SHP77 treated with DMSO at 0.1 percent for 48 hours (cell line): ENCODE measurements at regions not wholly inside any gene's neighbourhood (a gene's known extent, or its start where the extent isn't known, plus 50 kb on each side); places are given as distances from the start of the nearest gene placed in this dataset.

Experiments used
- DNase-seq: peaks from one replicate; lab custom pipeline; 2025; lab: John Stamatoyannopoulos, UW

DNA sequence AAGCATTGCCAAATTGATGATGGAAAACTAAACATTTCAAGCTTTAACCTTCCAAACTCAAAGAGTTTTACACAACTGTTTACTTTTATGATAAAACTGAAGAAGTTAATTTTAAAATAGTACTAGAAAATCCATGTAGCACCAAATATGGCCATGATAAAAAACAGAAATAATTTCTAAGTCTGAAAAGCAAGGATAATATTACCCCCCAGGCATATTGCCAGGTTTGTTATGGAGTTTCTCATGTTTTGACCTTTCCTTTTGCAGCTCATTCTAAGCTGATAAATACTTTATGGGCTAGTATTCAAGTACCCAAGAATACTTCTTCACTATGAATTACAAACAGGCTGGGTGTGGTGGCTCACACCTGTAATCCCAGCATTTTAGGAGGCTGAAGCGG is 209.9 kb upstream of the ZFP64 start:
- DNase-seq = no peak

DNA sequence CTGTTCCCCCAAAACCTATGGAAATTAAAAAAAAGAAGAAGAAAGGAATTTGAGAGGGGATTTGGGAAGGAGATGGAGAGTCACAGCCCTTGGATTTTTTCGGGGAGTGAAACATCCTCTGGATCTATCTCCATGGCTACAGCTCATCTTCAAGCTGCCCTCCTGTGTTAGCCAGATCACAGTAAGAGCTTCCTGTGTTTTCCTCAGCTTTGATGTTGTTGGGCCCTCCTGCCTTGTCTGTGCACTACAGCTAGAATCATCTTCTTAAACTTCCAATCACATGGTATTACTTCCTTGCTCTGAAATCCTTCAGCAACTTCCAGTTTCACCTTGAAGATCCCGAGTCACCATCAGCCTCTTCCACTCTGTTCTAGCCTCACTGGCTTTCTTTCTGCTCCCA is 207.8 kb upstream of the ZFP64 start:
- no peak for DNase-seq

DNA sequence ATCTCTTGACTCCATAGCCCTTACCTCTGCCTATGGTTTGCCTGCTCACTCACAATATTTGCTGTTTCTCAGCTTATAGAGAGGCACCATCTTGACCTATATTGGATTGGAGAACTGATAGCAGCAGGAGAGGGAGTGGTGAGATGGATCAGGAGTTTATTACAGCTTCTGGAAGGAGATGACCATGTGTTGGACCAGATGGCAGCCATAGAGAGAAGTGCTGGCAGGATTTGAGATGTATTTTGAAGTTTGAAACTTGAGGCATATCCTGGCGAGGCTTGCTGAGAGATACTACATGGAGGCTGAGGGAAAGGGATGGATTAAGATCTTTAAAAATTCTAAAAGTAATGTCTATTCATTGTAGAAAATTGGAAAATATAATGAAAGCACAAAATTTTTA is 198.0 kb upstream of the ZFP64 start:
- DNase-seq = no peak

DNA sequence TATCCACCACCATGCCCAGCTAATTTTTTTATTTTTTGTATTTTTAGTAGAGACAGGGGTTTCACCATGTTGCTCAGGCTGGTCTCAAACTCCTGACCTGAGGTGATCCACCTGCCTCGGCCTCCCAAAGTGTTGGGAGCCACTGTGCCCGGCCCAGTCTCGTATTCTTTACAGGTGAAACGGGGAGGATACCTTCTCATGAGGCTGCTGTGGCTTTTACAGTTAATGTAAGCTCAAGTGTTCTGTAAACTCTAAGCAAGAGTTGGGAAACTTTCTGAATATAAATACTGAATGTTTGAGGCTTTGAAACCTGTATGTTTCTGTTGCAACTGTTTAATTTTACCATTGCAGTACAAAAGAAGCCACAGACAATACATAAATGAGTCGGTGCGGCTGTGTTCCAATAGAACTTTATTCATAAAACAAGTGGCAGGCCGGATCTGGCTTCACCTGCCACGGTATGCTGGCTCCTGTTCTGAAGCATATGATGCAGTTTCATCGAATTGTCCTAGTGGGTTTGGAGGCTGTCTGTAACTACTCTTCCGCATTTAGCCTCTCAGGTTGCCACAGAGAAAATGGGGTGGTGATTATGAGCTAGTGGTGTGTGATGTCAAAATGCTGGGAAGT is 192.5 kb upstream of the ZFP64 start:
- no peak for DNase-seq

DNA sequence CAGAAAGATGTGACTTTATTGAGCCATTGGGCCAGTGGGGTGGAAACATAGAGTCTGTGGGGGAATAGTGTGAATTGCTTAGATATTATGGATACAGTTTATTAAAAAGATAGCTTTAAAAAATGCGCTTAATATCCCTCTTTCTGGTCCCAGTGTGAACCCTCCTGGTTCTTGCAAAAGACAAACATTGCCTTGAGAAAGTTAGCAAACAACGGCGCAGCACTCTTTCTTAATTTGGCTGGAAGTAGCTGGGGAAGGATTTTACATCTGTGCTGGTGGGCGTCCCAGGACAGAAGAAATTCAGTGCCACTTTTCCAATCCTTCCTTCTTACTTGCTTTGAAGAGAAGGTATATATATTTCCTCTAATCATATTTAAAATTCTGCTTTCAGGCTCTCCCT is 191.4 kb upstream of the ZFP64 start:
- no peak for DNase-seq

DNA sequence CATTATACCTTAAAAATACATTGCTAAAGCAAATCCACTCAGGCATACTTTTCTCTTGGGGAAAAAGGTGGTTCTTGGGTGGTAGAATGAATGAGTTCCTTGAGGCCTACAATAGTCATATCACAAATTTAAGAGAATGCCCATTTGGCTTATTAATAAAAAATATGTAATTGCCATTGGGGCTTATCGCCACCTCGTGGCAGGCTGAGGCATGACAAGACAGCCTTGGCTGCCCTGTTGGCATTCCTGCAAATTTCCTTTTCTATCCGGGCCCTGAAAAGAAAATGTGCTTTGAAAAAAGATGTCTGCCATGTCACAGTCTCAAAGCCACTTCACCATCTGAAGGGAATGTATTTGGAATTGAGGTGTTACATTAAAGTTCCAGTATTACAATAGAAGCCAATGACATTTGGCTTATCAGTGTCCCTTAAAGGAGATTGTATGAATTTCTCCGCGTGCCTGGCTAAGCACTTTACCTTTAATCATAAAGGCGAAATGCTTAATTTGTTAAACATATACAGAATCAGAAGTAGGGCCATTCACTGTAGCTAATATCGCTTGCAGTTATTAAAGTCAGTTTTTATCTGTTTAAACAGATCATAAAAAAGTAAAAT is 188.3 kb upstream of the ZFP64 start:
- no peak for DNase-seq

DNA sequence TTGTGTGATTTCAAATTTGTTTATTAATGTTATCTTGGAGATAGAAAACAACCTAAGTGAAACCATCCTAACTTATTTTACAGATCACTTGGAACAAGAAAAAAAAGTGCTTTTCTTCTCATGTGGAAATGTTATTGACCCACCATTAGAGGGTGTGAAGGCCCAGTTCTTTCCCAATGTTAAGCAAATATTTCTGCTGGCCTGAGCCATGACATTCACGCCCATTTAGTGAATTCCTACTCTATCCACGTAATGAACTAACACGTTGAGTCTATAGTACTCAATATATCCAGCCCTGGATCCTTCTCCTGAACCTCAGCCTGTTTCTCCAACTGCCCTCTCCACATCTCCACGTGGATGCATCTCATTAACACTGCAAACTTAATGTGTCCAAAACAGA is 180.6 kb upstream of the ZFP64 start:
- DNase-seq = no peak

DNA sequence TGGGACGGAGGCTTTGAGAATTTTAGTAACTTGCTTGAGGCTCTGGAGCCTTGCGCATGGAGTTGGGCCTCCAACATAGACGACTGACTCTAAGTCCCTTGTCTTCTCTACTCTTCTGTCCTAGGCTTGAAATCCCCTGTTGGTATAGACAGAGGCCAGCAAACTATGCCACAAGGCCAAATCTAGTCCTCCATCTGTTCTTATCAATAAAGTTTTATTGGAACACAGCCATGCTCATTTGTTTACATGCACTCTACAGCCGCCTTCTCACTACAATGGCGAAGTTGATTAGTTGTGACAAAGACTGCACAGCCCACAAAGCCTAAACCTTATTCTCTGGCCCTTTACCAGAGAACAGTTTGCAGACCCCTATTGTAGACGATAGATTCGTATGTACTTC is 174.1 kb upstream of the ZFP64 start:
- DNase-seq = no peak

DNA sequence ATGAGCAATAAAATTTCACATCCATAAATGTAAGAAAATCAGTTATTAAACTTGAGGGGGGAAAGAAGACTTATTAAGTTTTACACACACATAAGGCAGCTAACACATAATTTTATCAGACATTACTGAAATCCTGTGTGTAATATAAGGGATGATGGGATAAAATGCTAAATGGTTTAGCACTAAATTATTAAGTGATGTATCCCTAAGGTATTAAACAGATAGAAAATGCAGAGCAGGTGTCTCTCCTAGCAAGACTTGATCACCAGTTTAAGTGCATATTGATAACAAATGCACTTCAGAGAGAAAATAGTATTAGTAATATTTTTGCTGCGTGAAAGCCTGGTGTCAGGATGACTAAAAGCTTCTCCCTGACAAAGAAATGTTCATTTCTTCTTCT is 172.8 kb upstream of the ZFP64 start:
- DNase-seq = no peak

DNA sequence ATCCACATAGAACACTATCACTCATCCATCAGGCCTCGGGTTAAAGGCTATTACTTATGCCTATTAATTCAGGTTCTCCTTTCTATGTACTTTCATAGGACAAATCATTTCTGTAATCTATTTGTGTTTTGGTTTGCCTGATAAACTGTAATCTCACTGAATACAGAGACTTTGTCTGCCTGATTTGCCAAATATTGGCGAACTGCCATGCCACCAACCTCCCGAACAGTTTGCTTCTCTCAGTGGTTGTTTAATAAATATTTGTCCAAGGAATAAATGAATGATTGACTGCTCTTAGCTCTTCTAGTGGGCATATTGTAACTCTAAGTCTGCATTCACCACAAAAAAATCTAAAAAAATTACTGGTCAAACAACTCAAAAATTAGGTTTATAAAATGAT is 170.1 kb upstream of the ZFP64 start:
- no peak for DNase-seq

DNA sequence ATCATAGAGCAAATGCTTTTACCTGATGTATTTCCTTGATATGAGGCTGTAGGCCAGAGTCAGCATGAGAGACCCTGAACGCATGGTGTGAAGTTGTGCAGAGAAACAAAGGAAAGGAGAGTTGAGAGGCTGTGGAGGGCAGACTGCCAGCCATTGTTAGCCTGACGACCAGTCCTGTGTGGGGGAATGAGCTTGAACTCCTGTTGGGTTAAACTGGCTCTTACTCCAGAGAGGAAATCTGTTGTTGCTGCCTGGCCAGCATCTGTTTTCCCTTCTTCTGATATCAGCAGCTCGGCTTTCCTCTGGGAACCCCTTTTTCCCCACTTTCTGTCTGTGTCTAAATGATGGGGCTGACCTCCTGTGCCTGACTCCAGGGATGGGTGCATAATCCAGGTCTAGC is 158.2 kb upstream of the ZFP64 start:
- DNase-seq = no peak

DNA sequence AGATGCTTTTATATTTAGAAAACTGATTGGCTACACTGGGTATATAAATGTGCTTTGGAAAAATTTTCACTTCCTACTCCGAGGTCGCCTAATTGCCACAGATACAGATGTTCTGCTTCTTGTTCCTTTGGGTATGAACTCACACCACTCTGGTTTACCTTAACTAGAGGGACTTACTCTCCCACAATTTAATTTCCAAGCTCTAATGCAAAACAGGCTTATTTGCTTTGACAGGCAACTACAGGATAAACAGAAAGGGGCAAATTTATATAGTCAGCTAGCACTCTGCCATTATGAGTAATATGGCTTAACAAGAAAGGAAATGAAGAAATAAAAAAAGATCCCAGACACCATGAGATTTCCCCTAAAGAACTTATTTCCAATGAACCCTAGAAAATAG is 156.9 kb upstream of the ZFP64 start:
- no peak for DNase-seq

DNA sequence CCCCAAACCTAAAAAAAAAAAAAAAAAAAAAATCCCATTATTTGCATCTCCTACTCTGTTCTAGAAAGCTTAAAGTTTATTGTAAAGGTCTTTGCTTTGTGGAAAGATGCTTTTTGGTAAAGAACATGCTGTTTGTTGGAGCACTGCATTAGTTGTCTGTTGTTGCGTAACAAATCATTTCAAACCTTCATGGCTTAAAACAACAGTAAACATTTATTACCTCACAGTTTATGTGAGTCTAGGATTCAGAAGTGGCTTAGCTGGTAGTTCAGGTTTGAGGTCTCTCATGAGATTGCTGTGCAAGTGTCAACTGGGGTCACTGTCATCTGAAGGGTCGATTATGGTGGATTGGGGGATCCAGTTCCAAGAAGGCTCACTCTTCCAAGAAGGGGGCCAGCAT is 155.2 kb upstream of the ZFP64 start:
- no peak for DNase-seq

DNA sequence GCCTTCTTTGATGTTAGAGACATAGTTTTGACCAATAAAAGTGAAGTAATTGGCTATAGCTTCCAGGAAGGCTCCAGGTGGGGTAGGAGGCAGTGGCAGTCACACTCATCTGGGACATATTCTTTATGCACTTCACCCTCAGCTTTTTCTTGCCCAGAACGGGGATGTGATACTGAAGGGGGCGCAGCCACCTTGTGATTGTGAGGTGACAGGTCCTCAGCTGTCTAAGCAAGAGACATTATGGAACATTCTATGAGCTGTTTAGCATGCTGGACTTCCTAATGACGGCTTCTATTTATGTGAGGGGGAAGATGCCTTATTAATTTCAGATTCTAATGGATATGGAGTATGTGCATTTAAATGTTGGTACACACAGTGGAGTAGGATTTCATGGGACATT is 151.3 kb upstream of the ZFP64 start:
- no peak for DNase-seq

DNA sequence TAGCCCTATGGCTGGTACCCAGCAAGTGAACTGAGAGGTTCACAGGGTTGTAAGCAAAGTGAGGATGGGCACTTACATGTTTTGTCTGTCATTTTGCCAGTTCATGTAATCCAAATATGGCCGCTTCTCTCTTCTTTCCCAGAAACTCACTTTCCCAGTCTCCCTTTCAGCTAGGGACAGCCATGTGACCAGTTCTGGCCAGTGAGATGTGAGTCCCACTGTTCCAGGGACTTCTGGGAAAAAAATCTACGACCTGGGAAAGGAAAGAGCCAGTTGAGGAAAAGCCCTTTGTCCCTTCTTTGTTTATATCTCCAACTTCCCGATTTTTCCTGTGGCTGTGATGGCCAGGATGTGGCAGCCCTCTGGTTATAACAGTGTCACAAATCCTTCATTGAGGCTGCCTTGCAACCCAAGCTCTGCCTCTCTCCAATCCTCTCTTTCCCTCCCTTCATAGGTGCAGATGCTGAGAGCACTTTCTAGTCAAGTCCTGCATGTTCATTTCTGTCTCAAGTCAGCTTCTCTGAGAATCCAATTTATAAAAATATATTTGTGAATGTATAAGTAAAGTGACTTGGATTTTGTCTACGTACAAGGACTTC is 148.6 kb upstream of the ZFP64 start:
- peak; percentile 47 for DNase-seq

DNA sequence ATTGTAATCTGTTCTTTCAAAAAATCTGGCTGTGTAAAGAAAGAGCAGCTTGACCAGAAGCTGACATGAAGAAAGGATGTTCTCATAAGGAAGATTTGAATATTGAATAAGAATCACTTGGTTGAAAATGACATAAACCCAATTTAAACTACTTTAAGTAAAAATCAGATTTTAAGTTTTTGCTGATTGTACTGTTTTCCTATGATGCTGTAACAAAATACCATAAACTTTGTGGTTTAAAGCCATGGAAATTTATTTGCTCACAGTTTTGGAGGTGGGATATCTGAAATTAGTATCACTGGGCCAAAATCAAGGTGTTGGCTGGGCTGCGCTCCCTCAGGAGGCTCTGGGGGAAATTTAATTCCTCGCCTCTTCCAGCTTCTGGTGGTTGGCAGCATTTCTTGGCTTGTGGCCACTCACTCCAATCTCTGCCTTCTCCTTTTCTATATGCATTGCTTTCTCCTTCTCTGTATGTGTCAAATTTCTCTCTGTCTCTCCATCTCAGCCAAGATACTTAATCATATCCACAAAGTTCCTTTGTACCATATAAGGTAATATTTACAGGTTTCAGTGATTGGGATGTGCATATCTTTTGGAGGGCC is 141.2 kb upstream of the ZFP64 start:
- no peak for DNase-seq

DNA sequence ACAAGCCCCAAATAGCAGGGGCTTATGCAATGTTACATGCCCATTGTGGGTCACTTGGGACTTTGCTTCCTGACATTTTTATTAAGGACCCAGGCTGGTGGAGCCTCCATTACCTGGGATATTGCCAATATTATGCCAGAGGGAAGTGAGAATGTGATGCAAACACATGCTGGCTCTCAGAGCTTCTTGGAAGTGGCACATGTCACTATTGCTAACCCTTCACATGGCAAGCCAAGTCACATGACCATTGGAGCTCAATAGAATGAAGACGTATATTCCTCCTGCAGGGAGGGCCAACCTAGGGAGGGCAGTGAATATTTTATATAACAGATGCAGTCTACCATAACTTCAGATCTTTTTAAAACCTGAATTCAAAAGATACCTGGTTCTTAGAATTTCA is 140.7 kb upstream of the ZFP64 start:
- no peak for DNase-seq

DNA sequence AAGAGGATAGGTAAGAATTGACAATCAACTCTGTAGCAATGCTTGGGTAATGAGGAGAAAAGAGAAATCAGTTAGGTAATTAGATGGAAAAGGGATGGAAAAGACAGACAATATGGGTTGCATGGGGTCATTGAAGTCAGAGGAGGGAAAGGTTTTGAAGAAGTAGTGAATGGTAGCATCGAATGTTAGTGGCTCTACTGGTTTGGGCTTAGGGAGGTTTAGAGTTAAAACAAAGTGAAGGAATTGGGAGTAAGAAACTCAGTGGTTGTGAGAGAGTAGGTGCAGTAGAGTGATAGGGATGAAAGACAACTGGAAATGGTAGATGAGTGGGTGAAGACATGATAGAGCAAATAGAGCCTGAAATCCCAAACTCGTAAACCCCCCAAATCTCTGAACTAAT is 140.1 kb upstream of the ZFP64 start:
- no peak for DNase-seq

DNA sequence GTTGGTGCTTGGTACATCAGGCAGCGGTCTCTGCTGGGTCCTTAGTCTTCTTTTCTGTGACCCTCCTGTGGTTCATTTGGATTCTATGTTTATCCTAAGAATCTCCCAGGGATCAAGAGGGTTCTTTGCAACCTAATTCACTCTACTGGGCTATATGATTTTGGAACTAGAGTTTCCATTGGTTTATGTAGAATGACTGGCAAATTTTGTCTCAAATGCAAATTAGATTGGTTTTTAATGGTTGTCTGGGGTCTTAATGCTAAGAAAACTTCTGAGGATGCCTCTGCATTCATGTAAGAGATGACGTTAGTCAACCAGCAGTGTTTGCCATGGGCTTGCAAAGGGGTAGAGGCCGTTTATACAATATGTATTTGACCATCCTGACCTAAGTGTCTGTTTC is 129.8 kb upstream of the ZFP64 start:
- no peak for DNase-seq

DNA sequence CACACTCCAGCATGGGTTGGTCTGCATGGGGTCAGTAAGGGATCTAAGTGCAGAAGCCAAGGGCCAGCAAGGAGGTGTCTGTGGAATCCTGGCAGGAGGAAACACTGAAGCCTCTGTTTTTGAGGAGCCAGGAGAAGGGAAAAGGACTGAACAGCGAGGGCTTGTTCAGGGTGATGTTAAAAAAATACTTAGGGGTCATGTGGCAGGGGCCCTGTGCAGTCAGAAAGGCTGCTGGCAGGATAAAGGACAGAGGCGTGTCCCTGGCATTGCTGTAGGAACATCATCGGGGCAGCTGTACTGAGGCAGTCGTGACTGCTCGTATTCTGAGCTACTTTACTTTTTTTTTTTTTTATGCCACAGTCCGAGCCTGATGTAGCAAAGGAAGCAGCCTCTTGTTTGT is 127.1 kb upstream of the ZFP64 start:
- no peak for DNase-seq

DNA sequence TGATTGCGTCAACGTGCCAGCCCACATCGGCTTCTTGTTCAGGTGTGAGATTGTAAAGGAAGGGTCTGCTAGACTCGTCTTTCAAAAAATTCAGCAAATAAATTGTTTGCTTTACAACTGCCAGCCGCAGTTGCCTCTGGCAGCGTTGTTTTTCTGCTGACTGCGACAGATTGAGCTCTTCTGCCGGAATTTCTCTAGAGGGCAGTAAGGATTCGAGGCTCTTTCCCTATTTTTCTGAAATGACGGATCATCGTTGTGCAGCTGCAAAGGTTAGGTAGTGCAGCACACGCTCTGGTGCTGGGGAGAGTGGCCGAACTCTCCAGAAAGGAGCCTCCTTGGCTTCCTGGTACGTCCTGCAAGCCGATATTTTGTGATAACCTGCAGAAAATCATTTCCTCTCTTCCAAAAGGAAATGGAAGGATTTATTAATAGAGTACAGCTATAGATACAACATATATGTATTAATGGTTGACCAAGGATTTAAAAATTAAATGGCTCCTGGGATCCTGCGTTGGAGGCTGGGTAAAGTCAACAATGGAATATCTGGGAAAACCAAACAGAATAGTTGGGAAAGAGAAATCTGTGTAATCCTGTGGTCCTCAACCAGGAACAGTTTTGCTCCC is 121.9 kb upstream of the ZFP64 start:
- peak; percentile 64 for DNase-seq

DNA sequence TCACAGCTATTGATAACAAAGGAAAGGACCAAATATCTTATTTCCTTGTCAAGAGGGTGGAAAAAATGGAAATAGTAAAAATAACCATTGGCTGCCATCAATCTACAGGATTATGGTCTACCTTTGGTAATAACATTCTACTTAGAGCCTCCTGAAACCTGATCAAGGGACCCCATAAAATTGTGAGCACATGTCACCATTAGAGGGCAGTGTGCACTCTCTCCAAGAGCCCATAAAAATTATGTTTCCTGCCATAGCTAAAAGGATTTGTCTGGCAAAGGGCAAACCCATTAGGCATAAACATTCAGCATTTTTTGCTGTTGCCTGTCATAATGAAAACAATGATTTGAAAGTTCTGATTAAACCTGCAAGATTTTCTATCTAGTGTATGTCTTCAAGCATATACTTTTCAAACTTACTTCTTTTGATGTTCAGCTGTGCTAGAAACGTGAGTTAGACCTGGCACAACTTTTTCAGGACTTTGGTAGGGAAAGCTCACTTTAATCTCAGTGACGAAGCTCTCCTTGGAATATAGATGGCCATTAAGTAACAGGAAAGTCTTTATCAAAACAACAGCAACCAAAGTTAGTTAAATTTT is 120.7 kb upstream of the ZFP64 start:
- peak; percentile 49 for DNase-seq
